GM21786 (cell line): ENCODE measurements at regions not wholly inside any gene's neighbourhood (a gene's known extent, or its start where the extent isn't known, plus 50 kb on each side); places are given as distances from the start of the nearest gene placed in this dataset.
"Not testable (repeated sequence)": the region's sequence is repeated elsewhere in the genome, so short reads cannot be mapped to it uniquely, and the experiment has no call there.

ENCODE experiments used
- ATAC-seq: cut with Tn5 transposase; IDR thresholded peaks from one replicate; pipeline ENCODE4 v1.9.1; 2021; ENCODE audit not compliant: unreplicated experiment

GRCh38 chr9:41019858-41020562 lies 108.5 kb downstream of the FOXD4L6 start:
- ATAC-seq = not testable (repeated sequence)

GRCh38 chr9:41018948-41019347 lies 109.5 kb downstream of the FOXD4L6 start:
- not testable (repeated sequence) for ATAC-seq

- ATAC-seq = not testable (repeated sequence)
These were observed 111.8 kb downstream of the FOXD4L6 start for GRCh38 chr9:41016699-41017098.

- not testable (repeated sequence) for ATAC-seq
These were observed 128.4 kb downstream of the FOXD4L6 start for GRCh38 chr9:40999952-41000700.

- ATAC-seq = not testable (repeated sequence)
These were observed 133.0 kb downstream of the FOXD4L6 start for GRCh38 chr9:40995490-40995889.

- ATAC-seq = not testable (repeated sequence)
These were observed 134.6 kb downstream of the FOXD4L6 start for GRCh38 chr9:40993842-40994241.

GRCh38 chr9:40993375-40993774 lies 135.1 kb downstream of the FOXD4L6 start:
- ATAC-seq = not testable (repeated sequence)

- ATAC-seq = peak; percentile 14
These were observed 136.0 kb downstream of the FOXD4L6 start for GRCh38 chr9:40992472-40992821.

- peak; percentile 100 for ATAC-seq
These were observed 136.6 kb downstream of the FOXD4L6 start for GRCh38 chr9:40991741-40992471.

GRCh38 chr9:40991100-40991740 lies 137.3 kb downstream of the FOXD4L6 start:
- ATAC-seq = not testable (repeated sequence)

- not testable (repeated sequence) for ATAC-seq
These were observed 142.1 kb downstream of the FOXD4L6 start for GRCh38 chr9:40986332-40986731.

GRCh38 chr9:40975351-40975750 lies 153.1 kb downstream of the FOXD4L6 start:
- not testable (repeated sequence) for ATAC-seq

GRCh38 chr9:40974912-40975311 lies 153.6 kb downstream of the FOXD4L6 start:
- ATAC-seq = not testable (repeated sequence)

GRCh38 chr9:40971773-40972172 lies 156.7 kb downstream of the FOXD4L6 start:
- ATAC-seq = not testable (repeated sequence)

GRCh38 chr9:40970340-40970739 lies 158.1 kb downstream of the FOXD4L6 start:
- ATAC-seq = not testable (repeated sequence)

- not testable (repeated sequence) for ATAC-seq
These were observed 166.0 kb downstream of the FOXD4L6 start for GRCh38 chr9:40962461-40962860.

- ATAC-seq = not testable (repeated sequence)
These were observed 176.5 kb downstream of the FOXD4L6 start for GRCh38 chr9:40951876-40952494.

- ATAC-seq = not testable (repeated sequence)
These were observed 182.3 kb downstream of the FOXD4L6 start for GRCh38 chr9:40946228-40946627.

GRCh38 chr9:40942730-40943129 lies 185.8 kb downstream of the FOXD4L6 start:
- ATAC-seq = not testable (repeated sequence)

GRCh38 chr9:40939888-40940209 lies 188.6 kb downstream of the FOXD4L6 start:
- not testable (repeated sequence) for ATAC-seq
